ENCODE measurements at regions not wholly inside any gene's neighbourhood (a gene's known extent, or its start where the extent isn't known, plus 50 kb on each side); places are given as distances from the start of the nearest gene placed in this dataset.

- Histone ChIP-seq H3F3A (ENCODE audit: insufficient read depth, low read length) (peaks cover 5% of the 10 kb centered on the region; the same call in 1 of the 2 replicates), H3K27ac (ENCODE audit: low read depth, low read length, poor library complexity, severe bottlenecking) (peak overlapping the region; percentile 97), H3K9ac (ENCODE audit: low read length) (no peak overlapping the region), H3K27me3 (ENCODE audit: insufficient read depth, low read length) (no peaks in the 10 kb centered on the region), H3K4me1 (ENCODE audit: insufficient read depth, low read length, severe bottlenecking) (peaks cover 74% of the 10 kb centered on the region), H2AFZ (ENCODE audit: low read length) (peak overlapping the region; percentile 8; the same call in 1 of the 2 replicates), H3K4me2 (ENCODE audit: low read length) (no peak overlapping the region), H3K4me3 (ENCODE audit: low read depth, low read length, poor library complexity, severe bottlenecking) (no peak overlapping the region), H3K9me2 (ENCODE audit: low read depth, low read length) (no peaks in the 10 kb centered on the region), H3K9me3 (ENCODE audit: low read length) (no peaks in the 10 kb centered on the region), H4K20me1 (ENCODE audit: insufficient read depth, low read length) (no peaks in the 10 kb centered on the region), H3K79me2 (ENCODE audit: insufficient read depth, low read length) (no peaks in the 10 kb centered on the region), H3K36me3 (ENCODE audit: insufficient read depth, low read length) (no peaks in the 10 kb centered on the region)
- no peak for TF ChIP-seq EZH2 (IDR thresholded peaks at IDR 0.05; ENCODE audit: borderline replicate concordance, low read length)
- TF ChIP-seq CTCF (IDR thresholded peaks at IDR 0.05; ENCODE audit: low read length) = no peak
These were observed 52.7 kb upstream of the HIF1A start for GRCh38 chr14:61642614-61642982.

- Histone ChIP-seq H3K36me3 (ENCODE audit: insufficient read depth, low read length) (no peaks in the 10 kb centered on the region), H3K79me2 (ENCODE audit: insufficient read depth, low read length) (no peaks in the 10 kb centered on the region), H3K27ac (ENCODE audit: low read depth, low read length, poor library complexity, severe bottlenecking) (peak overlapping the region; percentile 97), H3K4me1 (ENCODE audit: insufficient read depth, low read length, severe bottlenecking) (peaks cover 68% of the 10 kb centered on the region), H3K27me3 (ENCODE audit: insufficient read depth, low read length) (no peaks in the 10 kb centered on the region), H3K4me3 (ENCODE audit: low read depth, low read length, poor library complexity, severe bottlenecking) (peak overlapping the region; percentile 6), H2AFZ (ENCODE audit: low read length) (no peak overlapping the region), H3F3A (ENCODE audit: insufficient read depth, low read length) (peaks cover 5% of the 10 kb centered on the region; the same call in 1 of the 2 replicates), H3K9ac (ENCODE audit: low read length) (peak overlapping the region; percentile 46; the same call in 1 of the 2 replicates), H3K9me3 (ENCODE audit: low read length) (no peaks in the 10 kb centered on the region), H3K9me2 (ENCODE audit: low read depth, low read length) (no peaks in the 10 kb centered on the region), H4K20me1 (ENCODE audit: insufficient read depth, low read length) (no peaks in the 10 kb centered on the region), H3K4me2 (ENCODE audit: low read length) (peak overlapping the region; percentile 57)
- TF ChIP-seq EZH2 (IDR thresholded peaks at IDR 0.05; ENCODE audit: borderline replicate concordance, low read length) (no peak), CTCF (IDR thresholded peaks at IDR 0.05; ENCODE audit: low read length) (no peak)
These were observed 51.8 kb upstream of the HIF1A start for GRCh38 chr14:61643555-61643954.

GRCh38 chr14:61644175-61644574 lies 51.1 kb upstream of the HIF1A start:
- TF ChIP-seq CTCF (IDR thresholded peaks at IDR 0.05; ENCODE audit: low read length) = no peak
- TF ChIP-seq EZH2 (IDR thresholded peaks at IDR 0.05; ENCODE audit: borderline replicate concordance, low read length) = no peak
- Histone ChIP-seq H2AFZ (ENCODE audit: low read length) (no peak overlapping the region), H3K36me3 (ENCODE audit: insufficient read depth, low read length) (no peaks in the 10 kb centered on the region), H3K79me2 (ENCODE audit: insufficient read depth, low read length) (no peaks in the 10 kb centered on the region), H4K20me1 (ENCODE audit: insufficient read depth, low read length) (no peaks in the 10 kb centered on the region), H3K27me3 (ENCODE audit: insufficient read depth, low read length) (no peaks in the 10 kb centered on the region), H3K9me3 (ENCODE audit: low read length) (no peaks in the 10 kb centered on the region), H3K27ac (ENCODE audit: low read depth, low read length, poor library complexity, severe bottlenecking) (peak overlapping the region; percentile 97), H3K4me3 (ENCODE audit: low read depth, low read length, poor library complexity, severe bottlenecking) (peak overlapping the region; percentile 6), H3K4me2 (ENCODE audit: low read length) (peak overlapping the region; percentile 57), H3K9ac (ENCODE audit: low read length) (peak overlapping the region; percentile 46; the same call in 1 of the 2 replicates), H3K4me1 (ENCODE audit: insufficient read depth, low read length, severe bottlenecking) (peaks cover 68% of the 10 kb centered on the region), H3F3A (ENCODE audit: insufficient read depth, low read length) (peaks cover 5% of the 10 kb centered on the region; the same call in 1 of the 2 replicates), H3K9me2 (ENCODE audit: low read depth, low read length) (no peaks in the 10 kb centered on the region)

All from OCI-LY1 (cell line).